GM18858 (cell line): ENCODE measurements at regions not wholly inside any gene's neighbourhood (a gene's known extent, or its start where the extent isn't known, plus 50 kb on each side); places are given as distances from the start of the nearest gene placed in this dataset.

Experiments
- ATAC-seq: cut with Tn5 transposase; IDR thresholded peaks from one replicate; pipeline ENCODE4 v1.9.1; 2021; ENCODE audit not compliant: unreplicated experiment

DNA sequence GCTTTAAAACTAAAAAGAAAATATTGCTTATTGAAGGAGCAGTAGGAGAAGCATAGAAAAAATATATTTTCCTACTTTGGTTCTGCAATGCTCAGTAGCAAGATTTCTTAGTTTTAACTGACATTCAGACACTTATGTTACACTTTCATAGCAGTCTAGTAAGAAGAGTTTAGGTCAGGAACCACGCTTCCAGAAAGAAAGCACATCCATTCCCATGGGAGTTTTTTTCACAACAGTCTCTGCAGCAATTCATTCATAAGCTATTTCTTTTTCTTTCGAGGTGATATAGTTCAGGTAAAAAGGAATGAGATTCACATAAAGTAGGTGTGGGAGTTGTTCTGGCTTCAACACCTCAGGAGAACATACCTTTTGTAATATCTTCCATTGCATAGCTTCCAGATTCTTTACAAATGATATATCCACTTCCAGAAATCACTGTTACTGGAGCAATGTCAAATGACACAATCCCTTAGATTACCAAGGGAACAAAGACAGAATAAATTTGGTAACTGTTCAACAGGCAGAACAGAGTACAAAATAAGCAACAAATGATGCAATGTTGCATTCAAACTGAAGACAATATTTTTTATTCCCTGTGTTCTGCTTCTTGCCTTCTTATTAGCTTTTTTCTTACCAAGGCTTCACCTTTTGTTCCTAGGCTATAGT, 95.2 kb upstream of the GULP1 start:
- ATAC-seq: no peak

DNA sequence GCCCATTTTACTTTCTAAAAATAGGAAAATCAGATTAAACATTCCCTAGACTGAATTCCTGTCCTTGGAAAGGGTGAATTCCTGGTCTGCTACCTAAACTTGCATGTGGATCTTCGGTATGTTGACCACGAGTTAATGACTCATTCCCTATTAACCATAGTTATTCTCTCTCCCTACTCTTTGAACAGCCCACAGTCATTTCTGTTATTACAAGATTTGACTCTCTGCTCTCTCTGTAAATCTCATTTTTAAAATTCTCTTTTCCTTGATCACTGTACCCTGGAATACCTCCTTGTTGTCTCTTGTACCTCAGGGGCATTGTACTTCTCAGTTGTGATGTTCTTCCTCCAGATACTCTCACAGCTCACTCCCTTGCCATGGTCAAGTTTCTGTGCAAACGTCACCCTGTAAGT, 92.0 kb upstream of the GULP1 start:
- no peak for ATAC-seq

DNA sequence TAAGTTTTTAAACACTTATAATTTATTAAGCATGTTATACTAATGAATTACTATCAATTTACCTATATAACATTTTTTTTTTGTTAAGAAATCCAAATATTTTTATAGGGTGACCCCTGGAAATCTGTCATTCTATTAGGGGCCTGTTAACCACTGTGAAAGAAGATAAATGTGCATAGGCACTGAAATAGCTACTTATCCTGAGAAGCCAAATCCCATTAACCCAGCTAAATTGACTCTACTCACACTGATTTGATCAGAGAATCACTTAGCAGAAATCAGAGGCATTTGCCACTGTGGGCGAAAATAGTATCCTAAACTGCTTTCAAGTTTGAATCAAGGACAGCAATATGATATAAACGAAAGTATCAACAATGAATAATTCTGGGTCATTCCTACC, 90.0 kb upstream of the GULP1 start:
- no peak for ATAC-seq

DNA sequence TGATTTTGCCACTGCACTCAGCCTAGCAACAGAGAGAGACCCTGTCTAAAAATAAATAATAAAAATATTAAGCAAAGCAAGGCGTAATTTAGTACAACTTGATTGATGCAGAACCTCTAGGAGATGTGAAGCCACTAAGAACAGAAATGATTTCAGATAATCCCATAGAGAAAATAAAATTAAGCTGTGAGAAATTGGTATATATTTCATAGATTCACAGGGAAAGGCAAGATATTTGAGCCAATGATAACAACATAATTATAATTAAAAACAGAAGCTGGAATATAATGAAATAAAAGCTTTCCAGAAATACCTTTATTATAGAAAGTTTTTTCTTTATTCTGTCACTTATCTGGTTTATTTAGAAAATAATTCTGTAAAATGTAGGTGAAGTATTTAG, 88.9 kb upstream of the GULP1 start:
- no peak for ATAC-seq

DNA sequence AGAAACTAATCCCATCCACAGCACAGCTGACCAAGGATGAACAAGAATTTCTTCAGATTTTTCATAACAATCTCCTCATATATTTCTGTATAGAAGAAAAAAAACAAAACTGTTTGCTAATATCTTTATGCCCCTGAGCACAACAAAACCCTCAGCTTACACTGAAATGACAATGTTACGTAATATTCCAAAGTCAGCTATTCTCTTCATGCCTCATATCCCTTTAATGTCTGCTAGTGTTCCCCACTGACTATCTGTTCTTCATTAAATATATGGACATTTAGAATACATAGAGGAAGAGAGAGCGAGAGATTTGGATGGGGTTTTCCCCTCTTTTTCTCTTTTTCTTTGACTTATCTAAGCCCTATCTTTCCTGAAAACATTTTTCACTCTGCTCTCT, 87.9 kb upstream of the GULP1 start:
- ATAC-seq: no peak

- ATAC-seq: no peak
These were observed 86.8 kb upstream of the GULP1 start for GRCh38 chr2:188204824-188205223.

GRCh38 chr2:188207554-188207953, 84.1 kb upstream of the GULP1 start:
- ATAC-seq: no peak

GRCh38 chr2:188209218-188209617, 82.5 kb upstream of the GULP1 start:
- ATAC-seq: no peak

DNA sequence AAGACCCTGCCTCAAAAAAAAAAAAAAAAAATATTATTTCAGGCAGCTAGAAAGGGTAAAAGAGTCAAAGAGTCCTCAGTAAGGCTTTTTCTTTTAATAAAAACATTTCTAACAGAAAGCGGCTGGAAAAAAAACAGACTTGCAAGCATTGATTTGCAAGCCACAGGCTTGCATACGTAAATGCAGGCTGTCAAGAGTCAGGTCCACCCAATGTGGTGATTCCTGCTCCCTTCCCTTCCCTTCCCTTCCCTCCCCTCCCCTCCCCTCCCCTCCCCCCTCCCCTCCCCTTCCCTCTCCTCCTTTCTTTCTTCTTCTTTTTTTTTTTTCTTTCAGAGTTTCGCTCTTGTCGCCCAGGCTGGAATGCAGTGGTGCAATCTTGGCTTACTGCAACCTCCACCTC, 74.4 kb upstream of the GULP1 start:
- no peak for ATAC-seq

DNA sequence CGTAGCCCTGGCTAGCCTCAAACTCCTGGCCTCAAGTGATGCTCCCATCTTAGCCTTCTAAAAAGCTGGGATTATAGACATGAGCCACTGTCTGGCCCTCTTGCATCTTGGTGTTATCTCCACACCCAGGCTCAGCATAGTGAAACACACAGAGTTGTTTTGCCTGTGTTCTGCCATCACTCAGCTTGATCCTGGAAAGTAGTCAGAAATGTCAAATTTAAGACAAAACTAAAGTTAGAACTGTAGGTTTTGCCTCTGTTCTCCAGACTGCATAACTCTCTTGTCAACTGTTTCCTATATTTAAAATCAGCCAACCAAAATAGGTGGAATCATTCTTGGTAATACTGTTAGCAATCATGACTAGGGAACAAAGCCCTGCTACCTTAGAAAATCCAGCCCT, 72.1 kb upstream of the GULP1 start:
- ATAC-seq: no peak

DNA sequence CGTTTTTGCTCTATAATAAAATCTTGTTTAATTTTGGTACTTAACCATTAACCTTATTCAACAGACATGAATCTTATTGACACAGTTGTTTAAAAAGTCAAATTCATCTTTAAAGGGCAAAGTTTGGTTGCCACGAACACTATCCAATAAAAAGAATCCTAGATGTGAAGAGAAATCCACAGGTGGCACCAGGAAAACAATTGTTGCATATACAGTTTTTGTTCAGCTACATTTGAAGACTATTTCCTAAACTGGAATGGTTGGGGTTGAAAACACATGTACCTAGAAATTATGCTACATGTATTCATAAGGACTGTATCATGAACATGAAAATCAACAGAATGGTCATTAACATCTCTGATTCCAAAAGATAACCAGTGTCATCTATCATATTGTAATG, 71.1 kb upstream of the GULP1 start:
- ATAC-seq: no peak

DNA sequence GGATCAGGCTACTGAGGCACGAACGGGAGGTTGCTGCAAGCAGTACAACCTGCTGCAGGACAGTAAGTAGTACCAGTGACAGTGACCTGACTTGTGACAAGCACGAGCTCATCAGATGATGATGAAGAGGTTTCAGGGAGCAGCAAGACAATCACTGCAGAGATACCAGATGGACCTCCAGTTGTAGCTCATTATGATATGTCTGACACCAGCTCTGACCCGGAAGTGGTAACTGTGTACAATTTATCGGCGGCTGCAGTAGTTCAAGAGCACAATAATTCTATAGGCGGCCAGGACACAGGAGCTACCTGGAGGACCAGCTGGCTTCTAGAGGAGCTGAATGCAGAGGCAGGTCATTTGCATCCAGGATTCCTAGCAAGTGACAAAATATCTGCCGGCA, 64.0 kb upstream of the GULP1 start:
- no peak for ATAC-seq

- peak; percentile 95 for ATAC-seq
These were observed 56.3 kb upstream of the GULP1 start for GRCh38 chr2:188235364-188235763.

GRCh38 chr2:188238386-188238785, 53.3 kb upstream of the GULP1 start:
- ATAC-seq: no peak
